AG10803 (cell line): ENCODE measurements at regions not wholly inside any gene's neighbourhood (a gene's known extent, or its start where the extent isn't known, plus 50 kb on each side); places are given as distances from the start of the nearest gene placed in this dataset.

Source experiments
- DNase-seq: peaks from one replicate; pipeline ENCODE4 v3.0.0; 2010; ENCODE audit warnings: low read depth
- H3K4me3 ChIP-seq: 2 replicates; pipeline ENCODE4 v1.5.1; 2011; ENCODE audit warnings: mild to moderate bottlenecking, low read length, control low read depth
- CTCF ChIP-seq: conservative IDR thresholded peaks from 2 replicates; pipeline ENCODE4 v1.5.1; 2011; ENCODE audit warnings: mild to moderate bottlenecking, low read length, control low read depth, inconsistent platforms

GRCh38 chr5:54876556-54876955, 108.8 kb downstream of the ESM1 start:
- DNase-seq = no peak
- H3K4me3 ChIP-seq = no peak overlapping the region
- no peak for TF ChIP-seq CTCF

- no peak for DNase-seq
- no peak overlapping the region for H3K4me3 ChIP-seq
- no peak for TF ChIP-seq CTCF
Observed at GRCh38 chr5:54874337-54875021, 110.9 kb downstream of the ESM1 start.

GRCh38 chr5:54873691-54874090, 111.7 kb downstream of the ESM1 start:
- peak; percentile 31 for DNase-seq
- no peak overlapping the region for H3K4me3 ChIP-seq
- no peak for TF ChIP-seq CTCF

- no peak overlapping the region for H3K4me3 ChIP-seq
- no peak for DNase-seq
- no peak for TF ChIP-seq CTCF
Observed at GRCh38 chr5:54872810-54873209, 112.6 kb downstream of the ESM1 start.

GRCh38 chr5:54870271-54870670, 115.1 kb downstream of the ESM1 start:
- no peak overlapping the region for H3K4me3 ChIP-seq
- DNase-seq = no peak
- no peak for TF ChIP-seq CTCF

GRCh38 chr5:54869691-54870090, 115.7 kb downstream of the ESM1 start:
- H3K4me3 ChIP-seq = no peak overlapping the region
- no peak for TF ChIP-seq CTCF
- DNase-seq = peak; percentile 39
